Fibroblast of lung (primary cell): ENCODE measurements at regions not wholly inside any gene's neighbourhood (a gene's known extent, or its start where the extent isn't known, plus 50 kb on each side); places are given as distances from the start of the nearest gene placed in this dataset.

Experiments
- CTCF ChIP-seq, 2 donors: IDR thresholded peaks in 1 of 2; conservative IDR thresholded peaks in 1 of 2; 1 replicate in 1 of 2; 2 replicates in 1 of 2; pipeline ENCODE4 v1.5.1; 2011 to 2012; ENCODE audit warnings: low read length in 2 of 2, control low read depth in 1 of 2, inconsistent platforms in 1 of 2, low read depth in 1 of 2, mild to moderate bottlenecking in 1 of 2
- EZH2 ChIP-seq: IDR thresholded peaks from 2 replicates; pipeline ENCODE4 v1.5.1; 2012; ENCODE audit warnings: low read length, control low read depth, mild to moderate bottlenecking; ENCODE audit errors: missing control alignments

- no peak for TF ChIP-seq EZH2
- TF ChIP-seq CTCF (conservative IDR thresholded peaks at IDR 0.05 in 1 of 2, IDR thresholded peaks at IDR 0.05 in 1 of 2; ENCODE audit: low read depth in 1 of 2, low read length in 2 of 2): no peak
Measured at GRCh38 chrX:758917-759316, 128.3 kb downstream of the SHOX start.
